ENCODE measurements at regions not wholly inside any gene's neighbourhood (a gene's known extent, or its start where the extent isn't known, plus 50 kb on each side); places are given as distances from the start of the nearest gene placed in this dataset.

GRCh38 chr14:38385343-38385742, 129.4 kb upstream of the CLEC14A start:
- no peak overlapping the region for H2BK20ac ChIP-seq (ENCODE audit: low read length)
- FAIRE-seq, result no peak
- no peak overlapping the region for H3K9ac ChIP-seq (replicated peaks in 1 of 4; ENCODE audit: extremely low read depth in 1 of 4, low read depth in 3 of 4, low read length in 3 of 4)
- no peak overlapping the region for H2AFZ ChIP-seq (ENCODE audit: low read length)
- no peak overlapping the region for H3K4me3 ChIP-seq (ENCODE audit: extremely low read depth in 1 of 4, insufficient read depth in 2 of 4, low read depth in 3 of 4, low read length in 4 of 4)
- no peak for DNase-seq (ENCODE audit: low read depth in 1 of 2, low spot score in 2 of 2)
- no peak overlapping the region for H4K8ac ChIP-seq (ENCODE audit: extremely low read depth, insufficient read depth, low read length)
- H4K20me1 ChIP-seq (replicated peaks in 1 of 2; ENCODE audit: control insufficient read depth in 1 of 2, insufficient read depth in 2 of 2, low read length in 2 of 2), result no peaks in the 10 kb centered on the region
- H2BK5ac ChIP-seq (ENCODE audit: low read depth, low read length), result no peak overlapping the region
- no peak overlapping the region for H2AK5ac ChIP-seq (ENCODE audit: low read depth, low read length)
- H3K79me2 ChIP-seq (ENCODE audit: control insufficient read depth in 1 of 2, insufficient read depth in 2 of 2, low read length in 2 of 2), result no peaks in the 10 kb centered on the region
- no peaks in the 10 kb centered on the region for H3K9me3 ChIP-seq (ENCODE audit: insufficient read depth in 2 of 2, low read depth in 1 of 2, low read length in 1 of 2)
- no peak overlapping the region for H2BK120ac ChIP-seq (replicated peaks; ENCODE audit: low read depth, low read length)
- no peak overlapping the region for H3K18ac ChIP-seq (ENCODE audit: extremely low read depth, low read length)
- no peak overlapping the region for H3K4ac ChIP-seq (replicated peaks; ENCODE audit: insufficient read length, low read depth, low read length)
- ChIA-PET POLR2A (ENCODE audit: partially characterized antibody) (interaction anchor here (0.6 kb wide), 1 partner anchor 11 kb away, joined by 5 read pairs; no protein-coding TSS in a partner anchor), CTCF (ENCODE audit: partially characterized antibody) (no interaction called here)
- H3K14ac ChIP-seq (ENCODE audit: insufficient read length), result no peak overlapping the region
- H3K36me3 ChIP-seq (ENCODE audit: control insufficient read depth in 2 of 4, insufficient read depth in 4 of 4, low read length in 3 of 4), result no peaks in the 10 kb centered on the region
- no peak overlapping the region for H3K4me2 ChIP-seq (ENCODE audit: insufficient read depth in 1 of 2, low read depth in 2 of 2, low read length in 2 of 2)
- H3K27ac ChIP-seq (ENCODE audit: low read depth, low read length), result no peak overlapping the region
- no peak overlapping the region for H4K91ac ChIP-seq (replicated peaks; ENCODE audit: insufficient read length, low read length)
- no peaks in the 10 kb centered on the region for H3K79me1 ChIP-seq (ENCODE audit: low read depth, low read length)
- H2BK12ac ChIP-seq (ENCODE audit: low read depth, low read length), result no peak overlapping the region
- no peak overlapping the region for H2BK15ac ChIP-seq (ENCODE audit: low read length)
- no peaks in the 10 kb centered on the region; the same call in 1 of the 2 replicates for H3K23me2 ChIP-seq (ENCODE audit: low read depth, low read length)
- no peak overlapping the region for H4K5ac ChIP-seq (ENCODE audit: insufficient read length, low read depth, low read length)
- H3K56ac ChIP-seq (replicated peaks; ENCODE audit: insufficient read length, low read depth, low read length), result no peak overlapping the region
- H3K4me1 ChIP-seq (replicated peaks in 1 of 4; ENCODE audit: control insufficient read depth in 3 of 4, insufficient read depth in 4 of 4, low read length in 3 of 4), result no peaks in the 10 kb centered on the region
- peaks cover 0 to 1% (median 0%) of the 10 kb centered on the region in 4 experiments; a peak in 1 of 7 replicates for H3K27me3 ChIP-seq (replicated peaks in 1 of 4; ENCODE audit: control insufficient read depth in 3 of 4, extremely low read depth in 1 of 4, insufficient read depth in 3 of 4, low read length in 3 of 4)
- H3K23ac ChIP-seq (ENCODE audit: insufficient read length), result no peak overlapping the region
- 94% methylated on average over 5 of the region's 5 CpGs; no CpG with 5 or more reads in 1 of the 2 experiments for WGBS, 2 experiments (ENCODE audit: extremely low coverage in 1 of 2, insufficient coverage in 1 of 2, insufficient read length in 1 of 2, insufficient replicate concordance in 2 of 2, low coverage in 1 of 2, low lambda C conversion rate in 2 of 2, missing lambda C conversion rate in 1 of 2)
- TF ChIP-seq CBX5 (IDR thresholded peaks at IDR 0.05; ENCODE audit: low read depth, low read length), result no peak

Measured in H1 (cell line).